Dermis microvascular lymphatic vessel endothelial cell (primary cell): ENCODE measurements at regions not wholly inside any gene's neighbourhood (a gene's known extent, or its start where the extent isn't known, plus 50 kb on each side); places are given as distances from the start of the nearest gene placed in this dataset.
"Not testable (repeated sequence)": the region's sequence is repeated elsewhere in the genome, so short reads cannot be mapped to it uniquely, and the experiment has no call there.

Source experiments
- DNase-seq, 2 donors: peaks; one replicate each; pipeline versions ENCODE4 v3.0.0 to v3.0.0-alpha.2; 2010; ENCODE audit warnings: low read depth in 2 of 2

DNA sequence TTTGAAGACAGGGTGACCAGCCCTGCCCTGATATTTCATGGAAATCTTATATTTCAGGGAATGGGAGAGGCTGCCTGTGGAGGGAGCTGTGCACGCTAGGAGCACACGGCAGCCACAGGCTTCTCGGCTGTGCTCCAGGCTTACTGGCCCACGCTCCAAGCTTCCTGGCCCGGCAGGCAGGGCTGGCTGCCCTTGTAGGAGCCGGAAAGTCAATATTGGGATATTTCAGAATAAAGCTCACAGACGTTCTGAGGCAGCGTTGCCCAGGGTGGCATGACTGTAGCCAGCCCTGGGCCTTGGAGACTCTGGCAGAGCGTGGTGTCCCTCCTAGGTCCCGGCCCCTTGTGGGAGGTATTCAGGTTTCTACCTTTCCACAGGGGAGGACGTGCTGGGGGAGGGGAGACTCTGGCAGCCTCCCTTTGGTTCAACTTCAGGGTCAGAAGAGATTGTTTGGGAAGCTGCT lies 95.6 kb downstream of the NPIPB11 start:
- no peak for DNase-seq

DNA sequence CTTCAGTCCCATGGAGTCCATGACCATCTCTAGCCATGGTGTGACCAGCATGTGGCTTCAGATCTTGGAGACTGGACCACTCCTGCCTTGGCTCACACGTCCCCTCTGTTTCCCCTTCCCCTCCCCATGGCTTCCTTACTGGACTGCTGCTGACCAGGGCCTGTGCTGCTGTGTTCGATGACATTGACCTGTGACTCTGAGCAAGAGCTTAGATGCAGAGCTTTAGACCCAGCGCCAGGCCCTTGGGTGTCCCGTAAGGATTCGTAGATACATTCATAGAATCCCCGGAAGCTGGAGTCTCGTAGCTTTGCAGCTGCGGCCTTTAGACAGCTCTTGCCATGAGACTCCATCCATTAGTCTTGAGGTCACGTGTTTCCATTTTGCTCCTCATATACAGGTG lies 96.3 kb downstream of the NPIPB11 start:
- not testable (repeated sequence) for DNase-seq

DNA sequence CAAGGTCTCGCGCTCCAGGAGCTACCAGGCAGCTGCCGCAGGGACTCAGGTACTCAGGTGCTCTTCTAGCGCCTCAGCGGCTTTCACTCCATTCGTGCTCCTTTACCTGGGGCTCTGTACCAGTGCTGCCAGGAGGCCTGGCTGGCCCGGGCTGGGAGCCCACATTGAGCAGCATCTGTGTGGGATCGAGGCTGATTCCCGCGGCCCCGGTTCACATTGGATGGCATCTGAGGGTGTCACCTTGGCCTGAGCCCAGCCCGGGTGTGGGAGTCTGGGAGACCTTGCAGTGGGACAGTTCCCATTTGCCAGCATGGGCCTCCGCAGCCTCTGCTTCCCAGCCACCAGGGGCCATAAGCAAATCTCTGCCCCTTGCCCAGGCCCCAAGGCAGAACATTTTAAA lies 96.9 kb downstream of the NPIPB11 start:
- not testable (repeated sequence) for DNase-seq

DNA sequence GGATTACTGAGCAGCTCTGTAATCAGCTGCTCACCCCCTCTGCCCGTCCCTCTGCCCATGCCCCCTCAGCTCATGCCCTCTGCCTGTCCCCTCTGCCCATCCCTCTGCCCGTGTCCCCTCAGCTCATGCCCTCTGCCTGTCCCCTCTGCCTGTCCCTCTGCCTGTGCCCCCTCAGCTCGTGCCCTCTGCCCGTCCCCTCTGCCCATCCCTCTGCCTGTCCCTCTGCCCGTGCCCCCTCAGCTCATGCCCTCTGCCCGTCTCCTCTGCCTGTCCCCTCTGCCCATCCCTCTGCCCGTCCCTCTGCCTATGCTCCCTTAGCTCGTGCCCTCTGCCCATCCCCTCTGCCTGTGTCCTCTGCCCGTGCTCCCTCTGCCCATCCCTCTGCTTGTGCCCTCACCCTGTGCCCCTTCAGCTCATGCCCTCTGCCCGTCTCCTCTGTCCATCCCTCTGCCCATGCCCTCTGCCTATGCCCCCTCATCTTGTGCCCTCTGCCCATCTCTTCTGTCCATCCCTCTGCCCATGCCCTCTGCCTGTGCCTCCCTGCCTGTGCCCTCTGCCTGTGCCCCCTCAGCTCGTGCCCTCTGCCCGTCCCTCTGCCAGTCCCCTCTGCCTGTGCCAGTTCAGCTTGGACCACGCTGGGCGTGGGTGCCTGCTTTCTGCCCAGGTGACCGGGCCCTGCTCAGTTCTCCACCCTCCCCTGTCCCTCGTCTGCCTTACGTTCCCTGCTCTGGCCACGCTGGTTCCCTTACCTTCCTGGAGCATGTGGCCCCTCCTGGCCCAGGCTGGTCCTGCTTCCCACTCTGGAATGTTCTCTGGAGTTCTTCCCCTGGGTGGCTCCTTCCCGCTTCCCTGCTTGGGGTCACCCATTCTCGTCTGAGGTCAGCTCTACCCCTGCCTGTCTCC lies 97.6 kb downstream of the NPIPB11 start:
- DNase-seq, result no peak

DNA sequence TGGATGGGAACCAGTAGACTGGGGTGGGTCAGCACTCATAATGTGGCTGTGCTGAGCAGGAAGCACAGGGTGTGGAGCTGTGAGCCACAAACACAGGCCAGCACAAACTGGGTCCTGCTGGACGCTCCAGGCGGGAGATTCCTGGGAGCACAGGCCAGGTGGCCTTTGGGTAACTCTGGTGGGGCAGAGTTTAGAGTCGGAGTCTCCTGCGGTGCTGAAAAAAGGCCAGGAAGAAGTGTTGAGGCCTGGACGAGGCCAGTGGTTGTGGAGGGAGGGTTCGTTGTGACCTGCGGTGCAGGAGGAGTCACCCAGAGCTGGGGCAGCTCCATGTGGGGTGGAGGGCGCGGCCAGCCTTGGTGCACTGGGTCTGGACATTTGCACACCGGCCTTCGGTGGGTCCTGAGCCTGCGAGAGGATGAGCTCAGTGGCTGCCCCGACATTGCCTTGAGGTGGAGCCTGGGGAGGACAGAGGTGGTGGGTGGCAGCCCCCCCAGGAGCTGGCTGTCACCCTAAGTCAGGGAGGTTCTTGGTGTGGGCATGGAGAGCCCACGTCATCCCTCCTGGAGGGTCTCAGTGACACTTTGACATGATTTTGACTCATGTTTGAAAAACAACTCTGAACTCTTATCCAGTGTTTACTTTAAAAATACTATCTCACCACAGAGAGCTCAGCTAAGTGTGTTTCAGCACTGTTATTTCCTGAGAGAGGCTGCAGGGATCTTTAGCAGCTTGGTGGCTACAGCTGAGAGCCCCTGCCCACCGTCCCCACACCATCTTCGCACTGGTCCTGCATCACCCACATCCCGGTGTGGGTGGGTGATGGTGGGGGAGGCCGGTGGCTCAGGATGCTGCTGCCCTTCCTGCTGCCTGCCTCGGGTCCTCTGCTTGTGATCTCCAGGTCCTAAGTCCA lies 98.7 kb downstream of the NPIPB11 start:
- DNase-seq, result no peak

DNA sequence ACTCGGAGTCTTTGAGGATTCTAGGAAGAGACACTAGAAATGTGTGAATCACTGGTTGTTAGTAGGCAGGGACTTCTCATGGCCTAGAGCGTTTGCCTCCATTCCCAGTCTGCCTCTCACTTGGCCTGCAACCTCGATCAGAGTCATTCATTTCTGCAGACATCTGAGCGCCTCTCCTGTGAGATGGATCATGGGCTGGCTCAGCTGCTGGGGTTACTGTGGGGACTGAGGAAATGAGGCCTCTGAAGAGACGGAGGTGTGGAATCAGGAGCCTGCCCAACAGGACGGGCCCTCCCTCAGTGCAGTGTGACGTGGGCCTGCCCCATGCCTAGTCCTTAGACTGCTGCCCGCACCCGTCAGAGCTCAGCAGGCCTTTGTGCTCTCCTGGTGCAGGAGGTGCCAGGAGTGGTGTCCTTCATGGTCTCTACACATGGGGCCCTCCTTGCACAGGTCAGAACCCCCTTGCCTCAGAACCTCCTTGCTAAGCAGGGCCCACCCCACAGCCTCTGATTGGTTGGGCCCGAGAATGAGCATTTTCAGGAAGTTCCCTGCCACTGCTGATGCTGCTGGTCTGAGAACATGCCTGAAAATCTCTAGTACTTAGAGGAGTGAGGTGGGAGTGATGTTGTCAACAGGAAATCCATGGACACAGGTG lies 99.4 kb downstream of the NPIPB11 start:
- no peak for DNase-seq

DNA sequence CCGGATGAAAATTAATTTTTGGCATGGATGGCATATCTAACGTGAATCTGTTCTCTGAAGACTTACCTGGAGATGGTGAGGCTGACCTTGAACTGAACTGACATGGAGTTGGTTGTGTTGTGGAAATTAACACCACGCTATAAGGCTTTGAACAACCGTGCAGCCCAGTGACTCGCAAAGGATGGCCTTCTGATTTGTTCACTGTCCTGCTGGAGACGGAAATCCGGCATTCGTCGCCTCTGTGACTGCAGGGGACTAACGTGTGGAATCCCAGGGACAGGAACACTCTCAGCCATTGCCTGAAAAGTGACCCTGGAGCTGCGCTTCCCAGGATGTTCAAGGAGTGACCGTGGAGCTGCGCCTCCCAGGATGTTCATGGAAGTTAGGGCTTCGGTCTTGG lies 100.3 kb downstream of the NPIPB11 start:
- DNase-seq, result no peak

DNA sequence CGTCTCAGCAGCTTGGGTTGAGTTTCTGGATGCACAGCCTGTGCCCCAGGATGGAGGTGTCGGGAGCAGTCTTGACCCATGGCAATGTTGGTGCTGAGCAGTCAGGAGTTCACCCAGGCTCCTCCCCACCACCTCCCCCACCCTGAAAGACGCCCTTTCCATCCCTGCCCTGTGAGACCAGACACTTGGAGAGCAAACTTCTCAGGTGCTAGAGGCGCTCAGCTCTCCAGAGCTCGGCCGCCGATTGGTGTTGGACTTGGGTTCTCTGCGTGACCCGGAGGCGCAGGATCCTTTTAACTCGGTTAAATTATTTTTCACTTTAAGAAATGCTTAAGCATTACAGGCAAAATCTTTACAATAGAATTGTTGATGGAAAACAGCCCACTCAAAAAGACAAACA lies 101.5 kb downstream of the NPIPB11 start:
- DNase-seq, result not testable (repeated sequence)

DNA sequence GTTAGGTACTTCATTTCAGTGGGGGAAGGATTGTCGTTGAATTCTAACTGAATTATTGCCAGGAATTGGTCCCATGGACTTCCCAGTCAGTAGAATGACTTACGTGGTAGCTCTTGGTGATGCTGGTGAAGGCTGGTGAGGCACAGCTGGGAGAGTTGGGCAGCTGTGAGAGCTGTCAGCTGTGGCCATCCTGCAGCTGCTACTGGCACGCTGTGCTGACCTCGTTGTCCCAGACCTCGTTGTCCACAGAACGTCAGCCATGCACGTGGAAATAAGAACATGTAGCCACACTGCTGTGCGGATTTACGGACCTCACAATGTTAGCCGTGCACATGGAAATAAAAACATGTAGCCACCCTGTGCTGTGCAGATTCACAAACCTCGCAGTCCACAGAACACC lies 102.3 kb downstream of the NPIPB11 start:
- DNase-seq, result no peak

DNA sequence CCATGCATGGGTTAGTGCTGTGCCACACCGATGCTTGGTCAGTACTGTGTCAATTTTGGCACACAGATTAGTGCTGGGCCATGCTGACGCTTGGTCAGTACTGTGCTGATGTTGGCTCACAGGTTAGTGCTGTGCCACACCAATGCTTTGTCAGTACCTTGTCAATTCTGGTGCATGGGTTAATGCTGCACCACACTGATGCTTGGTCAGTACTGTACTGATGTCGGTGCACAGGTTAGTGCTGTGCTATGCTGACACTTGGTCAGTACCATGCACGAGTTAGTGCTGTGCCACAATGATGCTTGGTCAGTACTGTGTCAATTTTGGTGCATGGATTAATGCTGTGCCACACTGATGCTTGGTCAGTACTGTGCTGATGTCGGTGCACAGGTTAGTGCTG lies 103.0 kb downstream of the NPIPB11 start:
- DNase-seq, result no peak

DNA sequence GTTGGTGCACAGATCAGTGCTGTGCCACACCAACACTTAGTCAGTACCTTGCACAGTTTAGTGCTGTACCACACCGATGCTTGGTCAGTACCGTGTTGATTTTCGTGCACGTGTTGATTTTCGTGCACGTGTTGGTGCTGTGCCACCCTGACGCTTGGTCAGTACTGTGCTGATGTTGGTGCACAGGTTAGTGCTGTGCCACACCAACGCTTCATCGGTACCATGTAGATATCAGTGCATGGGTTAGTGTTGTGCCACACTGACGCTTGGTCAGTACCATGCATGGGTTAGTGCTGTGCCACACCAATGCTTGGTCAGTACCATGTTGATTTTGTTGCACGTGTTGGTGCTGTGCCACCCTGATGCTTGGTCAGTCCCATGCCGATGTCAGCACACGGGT lies 103.5 kb downstream of the NPIPB11 start:
- no peak for DNase-seq

DNA sequence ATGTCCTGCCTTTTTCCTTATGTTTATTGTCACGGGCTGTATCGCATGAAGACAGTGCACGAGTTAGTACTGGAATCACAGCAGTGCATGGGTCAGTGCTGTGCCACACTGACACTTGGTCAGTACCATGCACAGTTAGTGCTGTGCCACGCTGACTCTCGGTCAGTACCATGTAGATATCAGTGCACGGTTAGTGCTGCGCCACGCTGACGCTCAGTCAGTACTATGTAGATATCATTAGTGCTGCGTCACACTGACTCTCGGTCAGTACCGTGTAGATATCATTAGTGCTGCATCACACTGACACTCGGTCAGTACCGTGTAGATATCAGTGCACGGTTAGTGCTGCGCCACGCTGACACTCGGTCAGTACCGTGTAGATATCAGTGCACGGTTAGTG lies 104.1 kb downstream of the NPIPB11 start:
- DNase-seq, result not testable (repeated sequence)

DNA sequence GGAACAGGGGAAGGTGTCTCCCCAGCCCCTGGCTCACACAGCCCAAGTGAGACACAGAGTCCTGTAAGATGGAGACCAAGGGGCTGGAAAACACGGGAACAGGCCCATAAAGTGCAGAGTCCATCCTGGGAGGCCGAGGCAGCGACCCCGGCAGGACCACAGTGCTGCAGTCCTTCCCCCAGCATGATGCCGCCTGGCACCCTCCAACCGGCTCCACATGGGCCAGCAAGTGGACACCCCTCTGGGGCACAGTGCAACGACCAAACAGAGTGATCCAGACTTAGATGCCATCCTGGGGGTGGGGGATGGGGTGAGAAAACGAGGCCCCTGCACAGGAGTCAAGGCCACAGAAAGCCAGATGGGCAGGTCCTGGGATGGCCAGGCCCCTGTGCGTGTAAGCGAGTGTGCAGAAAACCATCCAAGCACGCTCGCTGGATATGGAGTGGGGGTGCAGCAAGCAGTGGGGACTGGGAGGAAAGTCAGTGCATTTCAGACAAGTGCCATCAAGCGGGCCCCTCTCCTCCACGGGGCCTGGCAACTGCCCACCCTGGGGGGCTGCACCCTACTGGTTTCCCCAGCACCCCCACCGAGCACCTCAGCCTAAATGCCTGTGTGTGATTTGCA lies 104.7 kb downstream of the NPIPB11 start:
- not testable (repeated sequence) for DNase-seq

DNA sequence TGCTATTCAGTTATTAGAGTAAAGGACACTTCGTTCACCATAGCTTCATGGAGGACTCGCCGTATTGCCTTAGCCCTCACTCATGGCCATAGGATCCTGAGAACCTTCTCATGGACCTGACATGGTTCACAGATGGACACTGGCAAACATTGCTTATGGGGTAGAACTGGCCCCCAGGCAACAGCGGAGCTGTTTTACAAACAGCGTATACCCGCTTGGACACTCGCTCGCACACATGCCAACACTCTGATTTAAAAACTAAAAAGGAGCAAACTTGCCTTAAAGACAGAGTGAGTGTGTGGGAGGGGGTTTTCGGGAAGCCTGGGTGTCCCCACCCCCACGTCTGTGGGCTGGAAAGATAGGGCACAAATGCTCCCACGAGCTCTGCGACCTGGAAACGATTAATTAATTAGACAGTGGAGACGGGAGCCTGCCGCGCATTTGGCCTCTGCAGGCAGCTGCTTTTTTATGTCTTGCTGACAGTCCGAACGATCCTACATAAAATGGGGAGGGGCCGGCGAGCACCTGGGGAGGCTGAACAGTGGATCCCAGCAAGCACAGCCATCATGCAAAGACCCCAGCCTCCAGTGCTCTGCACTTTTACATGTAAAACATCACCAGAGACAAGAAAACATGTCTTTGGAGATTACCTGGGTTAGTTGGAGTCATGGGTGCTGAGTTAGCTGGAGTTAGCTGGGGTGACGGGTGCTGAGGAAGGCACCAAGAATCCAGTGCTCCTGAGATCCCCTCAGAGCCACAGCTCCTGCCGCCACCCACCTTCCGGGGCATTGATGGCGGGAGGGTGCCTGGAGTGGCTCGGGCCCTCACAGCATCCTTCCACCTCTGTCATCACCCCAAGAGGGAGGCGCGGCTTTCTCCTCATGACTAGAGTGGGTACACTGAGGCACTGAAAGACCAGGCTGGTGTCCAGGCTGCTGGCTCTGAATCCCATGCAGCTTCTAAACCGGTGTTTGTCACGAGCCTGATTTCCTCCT lies 105.7 kb downstream of the NPIPB11 start:
- DNase-seq, result not testable (repeated sequence)

DNA sequence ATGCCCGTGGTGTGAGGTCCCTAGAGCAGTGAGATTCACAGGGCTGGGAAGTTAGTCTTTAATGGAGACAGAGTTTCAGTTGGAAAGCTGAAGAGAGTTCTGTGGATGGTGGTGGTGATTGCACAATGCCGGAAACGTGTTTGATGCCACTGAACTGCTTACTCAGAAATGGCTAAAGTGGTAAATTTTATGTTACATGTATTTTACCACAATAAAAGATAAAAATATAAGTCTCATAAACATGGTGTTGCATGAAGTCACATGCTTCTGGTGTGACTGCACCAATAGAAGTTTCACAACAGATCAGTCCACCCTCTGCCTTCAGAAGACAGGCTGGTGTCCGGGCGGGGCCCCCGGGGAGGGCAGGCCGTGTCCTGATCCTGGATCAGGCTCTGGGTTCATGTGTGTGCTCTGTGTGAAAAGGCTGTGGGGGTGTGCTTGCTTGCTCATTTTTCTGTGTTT lies 106.5 kb downstream of the NPIPB11 start:
- not testable (repeated sequence) for DNase-seq

DNA sequence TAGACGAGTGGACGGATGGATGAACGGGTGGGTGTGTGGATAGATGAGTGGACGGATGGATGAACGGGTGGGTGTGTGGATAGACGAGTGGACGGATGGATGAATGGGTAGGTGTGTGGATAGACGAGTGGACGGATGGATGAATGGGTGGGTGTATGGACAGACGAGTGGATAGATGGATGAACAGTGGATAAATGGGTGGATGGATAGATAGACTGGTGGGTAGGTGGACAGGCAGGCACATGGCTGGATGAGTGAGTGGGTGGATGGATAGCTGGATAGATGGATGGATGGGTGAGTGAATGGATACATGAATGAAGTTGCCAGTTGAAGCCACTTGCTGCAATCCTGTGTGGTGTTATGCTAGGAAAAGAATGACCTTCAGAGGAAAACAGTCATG lies 107.5 kb downstream of the NPIPB11 start:
- DNase-seq, result not testable (repeated sequence)

DNA sequence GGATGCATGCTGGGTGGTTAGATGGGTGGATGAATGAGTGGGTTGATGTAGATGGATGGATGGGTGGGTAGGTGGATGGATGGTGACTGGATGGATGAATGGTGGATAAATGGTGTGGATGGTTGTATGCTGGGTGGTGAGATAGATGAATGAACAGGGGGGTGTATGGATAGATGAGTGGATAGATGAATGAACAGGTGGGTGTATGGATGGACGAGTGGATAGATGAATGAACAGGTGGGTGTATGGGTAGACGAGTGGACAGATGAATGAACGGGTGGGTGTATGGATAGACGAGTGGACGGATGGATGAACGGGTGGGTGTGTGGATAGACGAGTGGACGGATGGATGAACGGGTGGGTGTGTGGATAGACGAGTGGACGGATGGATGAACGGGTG lies 108.2 kb downstream of the NPIPB11 start:
- DNase-seq, result not testable (repeated sequence)

DNA sequence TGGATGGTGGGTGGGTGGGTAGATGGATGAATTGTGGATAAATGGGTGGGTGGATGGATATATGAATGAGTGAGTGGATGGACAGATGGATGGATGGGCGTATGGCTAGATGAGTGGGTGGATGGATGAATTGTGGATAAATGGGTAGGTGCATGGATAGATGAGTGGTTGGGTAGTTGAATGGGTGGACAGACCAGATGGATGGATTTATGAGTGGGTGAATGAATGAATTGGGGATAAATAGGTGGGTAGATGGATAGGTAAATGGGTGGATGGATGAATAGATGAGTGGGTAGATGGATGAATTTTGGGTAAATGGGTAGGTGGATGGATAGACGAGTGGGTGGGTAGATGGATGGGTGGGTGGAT lies 108.7 kb downstream of the NPIPB11 start:
- not testable (repeated sequence) for DNase-seq

DNA sequence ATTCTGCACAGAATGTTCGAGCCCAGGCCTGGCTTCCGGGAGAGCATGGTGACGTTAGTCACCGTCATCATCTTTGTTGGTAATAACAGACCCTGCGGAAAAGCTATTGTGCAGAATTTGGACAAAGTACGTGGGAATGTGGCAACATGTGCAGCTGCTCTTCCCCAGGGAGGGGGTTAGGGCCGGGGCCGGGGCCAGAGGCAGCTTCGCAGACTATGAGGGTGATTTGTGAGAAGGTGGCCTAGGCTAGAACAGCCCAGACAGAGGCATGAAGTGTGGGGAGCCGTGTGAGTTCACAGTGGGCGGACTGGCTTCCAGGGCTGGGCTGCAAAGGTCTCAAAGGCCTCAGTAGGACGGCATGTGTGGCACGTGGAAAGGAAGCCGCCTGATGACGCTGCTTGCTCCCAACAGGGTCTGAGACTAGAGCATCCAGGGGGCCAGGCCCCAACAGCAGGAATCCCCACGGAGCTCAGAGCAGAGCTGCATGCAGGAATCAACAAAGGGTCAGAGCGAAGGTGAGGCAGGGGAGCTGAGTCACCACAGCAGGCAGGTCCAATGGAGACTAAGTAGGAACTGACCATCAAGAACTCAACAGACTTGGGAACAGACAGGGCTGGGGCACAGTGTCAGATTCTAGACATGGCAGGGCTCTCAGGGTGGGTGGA lies 109.2 kb downstream of the NPIPB11 start:
- DNase-seq, result not testable (repeated sequence)
